ENCODE measurements at regions not wholly inside any gene's neighbourhood (a gene's known extent, or its start where the extent isn't known, plus 50 kb on each side); places are given as distances from the start of the nearest gene placed in this dataset.

- no peak overlapping the region for H3K4me3 ChIP-seq (ENCODE audit: low read depth, low read length)
- no peak for TF ChIP-seq CTCF (IDR thresholded peaks at IDR 0.05; ENCODE audit: low read depth, low read length, missing control alignments)
- no peak for DNase-seq (ENCODE audit: low read depth)
Measured at GRCh38 chr2:573805-574392, 103.3 kb downstream of the TMEM18 start.

GRCh38 chr2:573025-573424 lies 104.2 kb downstream of the TMEM18 start:
- no peak overlapping the region for H3K4me3 ChIP-seq (ENCODE audit: low read depth, low read length)
- no peak for TF ChIP-seq CTCF (IDR thresholded peaks at IDR 0.05; ENCODE audit: low read depth, low read length, missing control alignments)
- DNase-seq (ENCODE audit: low read depth) = no peak

GRCh38 chr2:569681-570080 lies 107.5 kb downstream of the TMEM18 start:
- no peak for DNase-seq (ENCODE audit: low read depth)
- H3K4me3 ChIP-seq (ENCODE audit: low read depth, low read length) = no peak overlapping the region
- TF ChIP-seq CTCF (IDR thresholded peaks at IDR 0.05; ENCODE audit: low read depth, low read length, missing control alignments) = no peak

- H3K4me3 ChIP-seq (ENCODE audit: low read depth, low read length) = no peak overlapping the region
- no peak for TF ChIP-seq CTCF (IDR thresholded peaks at IDR 0.05; ENCODE audit: low read depth, low read length, missing control alignments)
- DNase-seq (ENCODE audit: low read depth) = no peak
Measured at GRCh38 chr2:568639-569235, 108.5 kb downstream of the TMEM18 start.

GRCh38 chr2:567865-568638 lies 109.2 kb downstream of the TMEM18 start:
- no peak overlapping the region for H3K4me3 ChIP-seq (ENCODE audit: low read depth, low read length)
- no peak for DNase-seq (ENCODE audit: low read depth)
- no peak for TF ChIP-seq CTCF (IDR thresholded peaks at IDR 0.05; ENCODE audit: low read depth, low read length, missing control alignments)

- no peak overlapping the region for H3K4me3 ChIP-seq (ENCODE audit: low read depth, low read length)
- TF ChIP-seq CTCF (IDR thresholded peaks at IDR 0.05; ENCODE audit: low read depth, low read length, missing control alignments) = no peak
Measured at GRCh38 chr2:567496-567864, 109.7 kb downstream of the TMEM18 start.

More at GRCh38 chr2:567496-567864, 109.7 kb downstream of the TMEM18 start:
- no peak for DNase-seq (ENCODE audit: low read depth)

Measured in GM12864 (cell line).